K562 (cell line): ENCODE measurements at regions not wholly inside any gene's neighbourhood (a gene's known extent, or its start where the extent isn't known, plus 50 kb on each side); places are given as distances from the start of the nearest gene placed in this dataset.

Experiments
- ATAC-seq: fragments of 200-7000 bp; cut with Tn5 transposase; 3 replicates; pipeline ENCODE4 v1.9.1; 2020; ENCODE audit warnings: moderate library complexity
- BruUV-seq: library from RNA; stranded (reverse); fragments of 400-500 nt; replicated peaks from 2 replicates; lab custom pipeline; 2021; lab: Mats Ljungman, UMichigan
- CTCF ChIA-PET: fragments of 300-600 bp; formaldehyde crosslinking; extraction: SDS; loops from one replicate; lab custom pipeline; 2021; ENCODE audit warnings: low intra/inter-chr PET ratio; lab: Yijun Ruan, JAX
- POLR2A ChIA-PET: fragments of 300-600, 350-650 bp; sonication (Branson Sonifier 250); formaldehyde crosslinking; extraction: SDS; loops from one replicate; lab custom pipeline; 2021; ENCODE audit warnings: antibody characterized with exemption, inconsistent platforms; lab: Yijun Ruan, JAX
- DNase-seq, 4 experiments: peaks; one replicate each; pipeline versions ENCODE4 v3.0.0 to v3.0.0-alpha.2; 2011 to 2018; ENCODE audit warnings: low spot score in 3 of 4, mixed read lengths in 3 of 4; ENCODE audit errors: extremely low read depth in 1 of 4
- FAIRE-seq: peaks from 2 replicates; lab custom pipeline; 2011; peaks lifted over from hg19 to GRCh38; lab: Jason Lieb, UNC
- H2AFZ ChIP-seq: 2 replicates; pipeline ENCODE4 v1.6.0; 2011; ENCODE audit warnings: low read depth, low read length, control low read depth, inconsistent platforms
- H3K27ac ChIP-seq: fragments of 200-600 bp; 3 replicates; pipeline ENCODE4 v1.8.0; 2011; ENCODE audit warnings: low read depth, mild to moderate bottlenecking, control low read depth, inconsistent platforms, low read length, moderate library complexity, mixed read lengths; ENCODE audit errors: extremely low read depth
- H3K27me3 ChIP-seq, 2 experiments: fragments of 300-600 bp in 1 of 2; 2 replicates in 1 of 2; 3 replicates in 1 of 2; pipeline versions ENCODE4 v1.6.0 to v1.8.0; 2011; ENCODE audit warnings: inconsistent platforms in 2 of 2, low read length in 2 of 2, mild to moderate bottlenecking in 1 of 2, mixed read lengths in 1 of 2, moderate library complexity in 1 of 2; ENCODE audit not compliant: control insufficient read depth in 2 of 2, insufficient read depth in 2 of 2
- H3K36me3 ChIP-seq: fragments of 300-600 bp; 3 replicates; pipeline ENCODE4 v1.8.0; 2011; ENCODE audit warnings: mild to moderate bottlenecking, low read length, inconsistent platforms; ENCODE audit not compliant: control insufficient read depth, insufficient read depth
- H3K4me1 ChIP-seq, 2 experiments: fragments of 200-600 bp in 1 of 2; replicated peaks in 1 of 2; 2 replicates in 1 of 2; 3 replicates in 1 of 2; pipeline versions ENCODE4 v1.5.1 to v1.8.0; 2011; ENCODE audit warnings: inconsistent platforms in 2 of 2, low read length in 2 of 2, mild to moderate bottlenecking in 1 of 2, mixed read lengths in 1 of 2, moderate library complexity in 1 of 2; ENCODE audit not compliant: control insufficient read depth in 2 of 2, insufficient read depth in 2 of 2
- H3K4me2 ChIP-seq: 2 replicates; pipeline ENCODE4 v1.6.1; 2011; ENCODE audit warnings: low read length, control low read depth, inconsistent platforms, mixed read lengths; ENCODE audit not compliant: insufficient read depth
- H3K4me3 ChIP-seq: fragments of 200-600 bp; sonication (generic), shearing (Covaris generic); 2 replicates; pipeline ENCODE4 v1.5.1; 2016; ENCODE audit warnings: control low read depth, inconsistent platforms
- H3K79me2 ChIP-seq: fragments of 200-600 bp; 3 replicates; pipeline ENCODE4 v1.8.0; 2011; ENCODE audit warnings: low read length, inconsistent platforms; ENCODE audit not compliant: control insufficient read depth, insufficient read depth
- H3K9ac ChIP-seq, 2 experiments: 2 replicates each; pipeline versions ENCODE4 v1.6.0 to v1.6.1; 2011; ENCODE audit warnings: low read depth in 2 of 2, low read length in 2 of 2, control low read depth in 1 of 2, inconsistent platforms in 1 of 2, mild to moderate bottlenecking in 1 of 2, mixed read lengths in 1 of 2; ENCODE audit not compliant: insufficient read depth in 1 of 2
- H3K9me1 ChIP-seq: one replicate; pipeline ENCODE4 v1.6.0; 2011; ENCODE audit warnings: inconsistent platforms, mild to moderate bottlenecking, low read length, moderate library complexity; ENCODE audit not compliant: control insufficient read depth, insufficient read depth
- H3K9me3 ChIP-seq: replicated peaks from 2 replicates; pipeline ENCODE4 v1.5.1; 2011; ENCODE audit warnings: low read depth, low read length, inconsistent platforms; ENCODE audit not compliant: control insufficient read depth, insufficient read depth
- H4K20me1 ChIP-seq: replicated peaks from 2 replicates; pipeline ENCODE4 v1.6.1; 2011; ENCODE audit warnings: low read length, inconsistent platforms, mixed read lengths; ENCODE audit not compliant: control insufficient read depth, insufficient read depth
- ASH1L ChIP-seq: fragments of 450-650 bp; IDR thresholded peaks from 2 replicates; pipeline ENCODE4 v1.6.1; 2018; ENCODE audit warnings: borderline replicate concordance, mild to moderate bottlenecking, low read depth; ENCODE audit not compliant: partially characterized antibody
- ELF4 ChIP-seq: fragments of 450-650 bp; formaldehyde crosslinking; IDR thresholded peaks from 2 replicates; pipeline ENCODE4 v1.4.0; 2022; ENCODE audit warnings: missing genetic modification characterization
- MCM3 ChIP-seq: fragments of 450-650 bp; IDR thresholded peaks from 2 replicates; pipeline ENCODE4 v1.6.1; 2016
- PHF21A ChIP-seq: fragments of 450-650 bp; IDR thresholded peaks from 2 replicates; pipeline ENCODE4 v1.6.1; 2017; ENCODE audit warnings: low read depth, borderline replicate concordance
- PYGO2 ChIP-seq: fragments of 450-650 bp; IDR thresholded peaks from 2 replicates; pipeline ENCODE4 v1.6.1; 2016; ENCODE audit warnings: mild to moderate bottlenecking, missing genetic modification characterization, moderate library complexity, missing compliant biosample characterization
- RNF2 ChIP-seq: sonication (generic); IDR thresholded peaks from 2 replicates; pipeline ENCODE4 v1.6.1; 2016
- TCFL5 ChIP-seq: fragments of 250-450 bp; sonication (Bioruptor Pico); conservative IDR thresholded peaks from 2 replicates; pipeline ENCODE4 v1.6.1; 2021; ENCODE audit warnings: mild to moderate bottlenecking, moderate library complexity, matching md5 sums
- TEAD2 ChIP-seq: fragments of 450-650 bp; IDR thresholded peaks from 2 replicates; pipeline ENCODE4 v1.6.1; 2016; ENCODE audit warnings: missing genetic modification characterization, control low read depth, missing compliant biosample characterization
- ZBTB1 ChIP-seq: sonication (generic); formaldehyde crosslinking; IDR thresholded peaks from 2 replicates; pipeline ENCODE4 v1.8.1; 2023; ENCODE audit warnings: missing genetic modification reagents, low read depth, mild to moderate bottlenecking, borderline replicate concordance
- ZC3H4 ChIP-seq: sonication (generic); formaldehyde crosslinking; IDR thresholded peaks from 2 replicates; pipeline ENCODE4 v1.9.0; 2021; ENCODE audit warnings: missing genetic modification reagents, borderline replicate concordance
- ZNF592 ChIP-seq: fragments of 450-650 bp; IDR thresholded peaks from 2 replicates; pipeline ENCODE4 v1.6.1; 2017; ENCODE audit warnings: antibody characterized with exemption, mild to moderate bottlenecking
- WGBS: fragments of 100-300 bp; shearing (Covaris generic); methylation state at CpG from one replicate; pipeline ENCODE4 v1.1.6; 2016; ENCODE audit warnings: low coverage, mixed read lengths; ENCODE audit not compliant: insufficient coverage; ENCODE audit errors: missing lambda C conversion rate; 5-methylcytosine and 5-hydroxymethylcytosine counted together
- in situ Hi-C: fragments of 300-500 bp; cut with MboI; formaldehyde crosslinking; loops from 4 replicates; pipeline ENCODE4 v1.15.0; 2018; ENCODE audit warnings: inconsistent platforms, mixed read lengths
- intact Hi-C: fragments of 100-400 bp; cut with micrococcal nuclease; formaldehyde crosslinking; loops from 2 replicates; pipeline ENCODE4 v1.14.2; 2022
- TF ChIP-seq, protein P1 (sequence below): sonication (generic); formaldehyde crosslinking; IDR thresholded peaks from 2 replicates; pipeline ENCODE4 v1.9.0; 2022; ENCODE audit warnings: mild to moderate bottlenecking, missing genetic modification reagents

DNA sequence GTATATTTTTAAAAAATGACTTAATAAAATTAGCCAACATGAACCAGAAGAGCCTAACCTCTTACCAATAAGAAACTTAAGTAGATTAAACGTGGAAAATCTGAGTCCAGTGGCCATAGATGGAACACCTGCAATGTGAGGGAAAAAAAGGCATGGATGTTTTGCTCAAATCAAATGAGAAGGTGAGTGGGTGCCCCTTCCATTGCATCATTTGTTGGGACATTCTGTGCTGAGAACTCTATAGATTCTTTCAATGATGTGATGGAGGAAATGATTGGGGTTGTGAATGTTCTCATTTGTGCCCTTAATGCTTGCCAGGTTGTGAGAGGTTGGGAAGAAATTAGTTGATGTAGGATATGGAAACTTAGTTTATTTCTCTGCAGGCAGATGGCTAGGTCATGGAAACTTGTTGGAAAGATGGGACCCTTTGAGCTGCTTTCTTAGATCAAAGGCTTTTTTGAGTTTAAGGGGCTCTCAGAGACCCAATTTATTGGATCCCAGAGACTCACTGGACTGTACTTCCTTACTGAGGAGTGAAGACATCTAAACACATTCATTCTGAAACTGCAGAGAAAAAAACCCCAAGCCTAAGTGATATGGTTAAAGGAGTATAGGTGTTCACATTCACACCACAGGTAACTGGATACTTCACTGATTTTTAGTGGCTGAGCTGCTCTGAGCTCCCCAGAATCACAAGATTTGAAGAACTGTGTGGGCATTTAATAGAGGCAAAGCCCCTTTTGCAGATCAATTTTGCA is 95.9 kb downstream of the DACT1 start (continued):
- no peak for TF ChIP-seq PYGO2
- TF ChIP-seq RNF2, result no peak
- TF ChIP-seq ELF4 (CRISPR knock-in tag), result no peak

GRCh38 chr14:58735596-58735995 is 97.8 kb downstream of the DACT1 start:
- Histone ChIP-seq H3K9ac (no peak overlapping the region), H2AFZ (no peak overlapping the region), H3K27me3 (no peaks in the 10 kb centered on the region), H3K27ac (no peak overlapping the region), H3K4me2 (no peak overlapping the region), H3K36me3 (no peaks in the 10 kb centered on the region), H3K9me3 (no peaks in the 10 kb centered on the region), H3K9me1 (no peaks in the 10 kb centered on the region), H4K20me1 (no peaks in the 10 kb centered on the region), H3K4me1 (no peaks in the 10 kb centered on the region), H3K79me2 (no peaks in the 10 kb centered on the region), H3K4me3 (no peak overlapping the region)
- no peak for FAIRE-seq
- no peak for TF ChIP-seq PHF21A
- no peak for TF ChIP-seq MCM3
- TF ChIP-seq ASH1L, result no peak
- TF ChIP-seq TCFL5 (CRISPR knock-in tag), result no peak
- TF ChIP-seq TEAD2, result no peak
- TF ChIP-seq, protein P1, sequence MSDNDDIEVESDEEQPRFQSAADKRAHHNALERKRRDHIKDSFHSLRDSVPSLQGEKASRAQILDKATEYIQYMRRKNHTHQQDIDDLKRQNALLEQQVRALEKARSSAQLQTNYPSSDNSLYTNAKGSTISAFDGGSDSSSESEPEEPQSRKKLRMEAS (CRISPR knock-in tag), result no peak
- no peak for TF ChIP-seq ZBTB1 (CRISPR knock-in tag)
- TF ChIP-seq ZC3H4, result no peak
- no peak for TF ChIP-seq ZNF592
- ChIA-PET CTCF (no interaction called here), POLR2A (no interaction called here)
- no peak for ATAC-seq
- BruUV-seq, result no TSS peak
- 2% methylated on average over 4 of the region's 4 CpGs for WGBS
- in situ Hi-C loops, result no loop called here
- no peak for DNase-seq
- intact Hi-C loops, result no loop called here
